Fibroblast of pulmonary artery (primary cell): ENCODE measurements at regions not wholly inside any gene's neighbourhood (a gene's known extent, or its start where the extent isn't known, plus 50 kb on each side); places are given as distances from the start of the nearest gene placed in this dataset.

ENCODE experiments used
- DNase-seq: peaks from one replicate; pipeline ENCODE4 v3.0.0-alpha.2; 2010; ENCODE audit warnings: low read depth
- H3K4me3 ChIP-seq: replicated peaks from 2 replicates; pipeline ENCODE4 v1.5.1; 2011; ENCODE audit warnings: low read depth, mild to moderate bottlenecking, control low read depth, low read length, moderate library complexity
- TF ChIP-seq, protein P1 (sequence below): IDR thresholded peaks from 2 replicates; pipeline ENCODE4 v1.5.1; 2011; ENCODE audit warnings: mild to moderate bottlenecking, control low read depth, low read length, inconsistent platforms; ENCODE audit errors: missing control alignments

DNA sequence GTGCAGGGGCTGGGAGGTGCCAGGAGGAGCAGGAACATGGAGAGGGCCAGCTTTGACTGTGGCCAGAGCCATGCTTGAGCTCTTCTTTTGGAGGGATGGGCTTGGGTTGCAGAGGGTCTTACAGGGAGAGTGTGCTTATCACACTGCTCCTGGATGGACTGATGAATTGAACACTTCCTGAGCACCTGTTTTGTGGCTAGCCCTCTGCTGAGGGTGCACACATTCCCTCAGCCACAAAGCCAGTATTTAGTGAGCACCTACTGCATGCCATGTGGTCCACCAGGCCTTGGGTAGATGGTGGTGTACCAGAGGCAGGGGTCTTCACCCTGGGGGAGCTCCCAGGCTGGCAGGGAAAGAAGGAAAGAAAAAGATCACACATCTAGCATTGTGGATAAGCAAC is 118.9 kb downstream of the SLC25A47 start:
- no peak for DNase-seq
- no peak overlapping the region for H3K4me3 ChIP-seq
- TF ChIP-seq, protein P1, sequence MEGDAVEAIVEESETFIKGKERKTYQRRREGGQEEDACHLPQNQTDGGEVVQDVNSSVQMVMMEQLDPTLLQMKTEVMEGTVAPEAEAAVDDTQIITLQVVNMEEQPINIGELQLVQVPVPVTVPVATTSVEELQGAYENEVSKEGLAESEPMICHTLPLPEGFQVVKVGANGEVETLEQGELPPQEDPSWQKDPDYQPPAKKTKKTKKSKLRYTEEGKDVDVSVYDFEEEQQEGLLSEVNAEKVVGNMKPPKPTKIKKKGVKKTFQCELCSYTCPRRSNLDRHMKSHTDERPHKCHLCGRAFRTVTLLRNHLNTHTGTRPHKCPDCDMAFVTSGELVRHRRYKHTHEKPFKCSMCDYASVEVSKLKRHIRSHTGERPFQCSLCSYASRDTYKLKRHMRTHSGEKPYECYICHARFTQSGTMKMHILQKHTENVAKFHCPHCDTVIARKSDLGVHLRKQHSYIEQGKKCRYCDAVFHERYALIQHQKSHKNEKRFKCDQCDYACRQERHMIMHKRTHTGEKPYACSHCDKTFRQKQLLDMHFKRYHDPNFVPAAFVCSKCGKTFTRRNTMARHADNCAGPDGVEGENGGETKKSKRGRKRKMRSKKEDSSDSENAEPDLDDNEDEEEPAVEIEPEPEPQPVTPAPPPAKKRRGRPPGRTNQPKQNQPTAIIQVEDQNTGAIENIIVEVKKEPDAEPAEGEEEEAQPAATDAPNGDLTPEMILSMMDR = no peak

- TF ChIP-seq, protein P1 = no peak
- H3K4me3 ChIP-seq = no peak overlapping the region
- DNase-seq = no peak
Measured at GRCh38 chr14:100442498-100443490, 119.7 kb downstream of the SLC25A47 start.

DNA sequence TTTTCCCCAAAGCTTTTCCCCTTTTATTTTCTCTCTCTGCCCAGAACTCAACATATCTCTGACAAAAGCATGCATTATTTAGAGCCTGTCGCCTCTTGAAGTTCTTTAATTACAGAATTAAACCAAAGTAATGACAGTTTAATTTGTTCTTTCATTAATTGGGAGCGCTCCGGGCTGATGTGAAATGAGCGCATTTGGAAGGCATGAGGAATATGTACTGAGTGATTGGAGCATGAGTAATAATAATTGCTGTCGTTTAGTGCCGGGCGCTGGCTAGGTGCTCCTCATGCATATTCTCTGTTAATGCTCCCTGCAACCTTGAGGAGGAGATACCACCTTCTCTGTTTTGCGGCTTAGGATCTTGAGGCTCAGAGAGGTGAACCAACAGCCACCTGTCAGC is 120.5 kb downstream of the SLC25A47 start:
- no peak for DNase-seq
- no peak overlapping the region for H3K4me3 ChIP-seq
- TF ChIP-seq, protein P1 = no peak

- DNase-seq = no peak
- TF ChIP-seq, protein P1 = no peak
- H3K4me3 ChIP-seq = no peak overlapping the region
Measured at GRCh38 chr14:100445436-100446088, 122.4 kb downstream of the SLC25A47 start.

DNA sequence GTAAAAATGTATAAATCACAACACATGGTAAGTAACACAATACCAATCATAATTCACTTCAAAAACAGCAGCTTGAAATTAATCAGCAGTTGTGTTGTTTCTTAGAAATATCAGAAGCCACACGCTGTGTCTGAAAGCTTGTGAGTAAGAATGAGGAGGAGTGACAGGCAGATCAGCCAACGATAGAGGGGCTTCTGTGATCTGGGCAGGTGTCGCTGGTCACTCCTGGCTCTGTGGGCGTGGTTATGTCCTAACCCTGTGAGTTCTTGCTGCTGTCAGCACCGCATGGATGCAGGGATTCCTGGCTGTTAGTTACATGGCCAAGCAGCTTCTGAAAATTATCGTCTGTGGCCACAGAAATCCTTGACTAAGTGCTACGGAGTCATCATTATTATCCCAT is 123.4 kb downstream of the SLC25A47 start:
- no peak overlapping the region for H3K4me3 ChIP-seq
- TF ChIP-seq, protein P1 = no peak
- no peak for DNase-seq

DNA sequence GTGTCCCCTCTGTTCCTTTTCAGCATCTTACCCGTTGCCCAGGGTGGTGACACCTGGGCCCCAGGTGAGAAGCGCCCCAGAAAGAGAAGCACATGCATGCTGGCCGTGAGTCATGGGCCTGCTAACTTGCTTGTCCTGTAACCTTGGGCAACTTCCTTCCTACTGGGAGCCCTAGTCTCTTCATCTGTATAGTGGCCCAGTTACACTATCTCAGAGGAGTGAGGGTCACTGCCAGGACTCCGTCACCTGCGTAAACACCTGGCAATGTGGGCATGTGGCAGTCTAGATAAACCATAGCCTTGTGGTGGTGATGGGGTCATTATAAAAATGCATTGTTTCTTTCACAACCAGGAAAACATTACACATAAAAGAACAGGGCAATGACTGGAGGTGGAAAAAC is 125.2 kb downstream of the SLC25A47 start:
- DNase-seq = no peak

More for the DNA sequence above, 125.2 kb downstream of the SLC25A47 start:
- H3K4me3 ChIP-seq = no peak overlapping the region
- TF ChIP-seq, protein P1 = no peak
